GM23248 (cell line): ENCODE measurements at regions not wholly inside any gene's neighbourhood (a gene's known extent, or its start where the extent isn't known, plus 50 kb on each side); places are given as distances from the start of the nearest gene placed in this dataset.

Experiments
- DNase-seq: peaks from one replicate; pipeline ENCODE4 v3.0.0-alpha.2; 2015
- H2AFZ ChIP-seq: fragments of 200-600 bp; sonication (generic); 2 replicates; pipeline ENCODE4 v1.6.1; 2016; ENCODE audit warnings: antibody characterized with exemption
- H3F3A ChIP-seq: fragments of 200-600 bp; sonication (generic); 2 replicates; pipeline ENCODE4 v1.6.1; 2016; ENCODE audit warnings: mild to moderate bottlenecking, antibody characterized with exemption, mixed run types; ENCODE audit not compliant: insufficient read depth
- H3K27ac ChIP-seq: fragments of 200-600 bp; sonication (generic); 2 replicates; pipeline ENCODE4 v1.5.1; 2016; ENCODE audit warnings: mild to moderate bottlenecking
- H3K27me3 ChIP-seq: fragments of 200-600 bp; sonication (generic); replicated peaks from 2 replicates; pipeline ENCODE4 v1.6.1; 2016; ENCODE audit warnings: mild to moderate bottlenecking; ENCODE audit not compliant: insufficient read depth
- H3K36me3 ChIP-seq: fragments of 200-600 bp; sonication (generic); 2 replicates; pipeline ENCODE4 v1.6.1; 2016; ENCODE audit warnings: low read depth, mild to moderate bottlenecking
- H3K4me1 ChIP-seq: fragments of 200-600 bp; sonication (generic); 2 replicates; pipeline ENCODE4 v1.6.1; 2016; ENCODE audit warnings: mild to moderate bottlenecking; ENCODE audit not compliant: insufficient read depth
- H3K4me2 ChIP-seq: fragments of 200-600 bp; sonication (generic); one replicate; pipeline ENCODE4 v1.6.1; 2016; ENCODE audit warnings: mild to moderate bottlenecking; ENCODE audit not compliant: unreplicated experiment
- H3K4me3 ChIP-seq: fragments of 200-600 bp; sonication (generic); 2 replicates; pipeline ENCODE4 v1.5.1; 2016; ENCODE audit warnings: mild to moderate bottlenecking
- H3K79me2 ChIP-seq: fragments of 200-600 bp; sonication (generic); 2 replicates; pipeline ENCODE4 v1.6.1; 2016; ENCODE audit warnings: mild to moderate bottlenecking; ENCODE audit not compliant: insufficient read depth
- H3K9ac ChIP-seq: fragments of 200-600 bp; sonication (generic); 2 replicates; pipeline ENCODE4 v1.6.1; 2016; ENCODE audit warnings: mild to moderate bottlenecking
- H3K9me2 ChIP-seq: fragments of 200-600 bp; sonication (generic); 2 replicates; pipeline ENCODE4 v1.6.1; 2016; ENCODE audit warnings: mixed run types, mild to moderate bottlenecking, moderate library complexity; ENCODE audit not compliant: insufficient read depth
- H3K9me3 ChIP-seq: fragments of 200-600 bp; sonication (generic); one replicate; pipeline ENCODE4 v1.6.1; 2017; ENCODE audit warnings: low read depth
- H4K20me1 ChIP-seq: fragments of 200-600 bp; sonication (generic); 2 replicates; pipeline ENCODE4 v1.6.0; 2016; ENCODE audit not compliant: insufficient read depth
- EZH2 ChIP-seq: fragments of 200-600 bp; sonication (generic); IDR thresholded peaks from 2 replicates; pipeline ENCODE4 v1.6.1; 2018; ENCODE audit warnings: antibody characterized with exemption, mild to moderate bottlenecking; ENCODE audit not compliant: insufficient read depth, poor library complexity, severe bottlenecking
- EZH2phosphoT487 ChIP-seq: fragments of 200-600 bp; sonication (generic); IDR thresholded peaks from 2 replicates; pipeline ENCODE4 v1.6.1; 2018; ENCODE audit warnings: antibody characterized with exemption, moderate library complexity, mild to moderate bottlenecking, low read depth; ENCODE audit not compliant: insufficient read depth
- WGBS, 2 experiments: methylation state at CpG; one replicate each; pipeline ENCODE4 v1.1.6; 2015 to 2017; ENCODE audit warnings: low lambda C conversion rate in 2 of 2, low coverage in 1 of 2; ENCODE audit errors: missing lambda C conversion rate in 2 of 2; 5-methylcytosine and 5-hydroxymethylcytosine counted together
- in situ Hi-C: fragments of 300-500 bp; cut with MboI; formaldehyde crosslinking; loops from 2 replicates; pipeline ENCODE4 v1.15.0; 2020

- 55 to 57% methylated on average over 13 of the region's 13 CpGs for WGBS, 2 experiments
- no peaks in the 10 kb centered on the region for H3K36me3 ChIP-seq
- H3K79me2 ChIP-seq: no peaks in the 10 kb centered on the region
- in situ Hi-C loops: no loop called here
- H3F3A ChIP-seq: no peaks in the 10 kb centered on the region
- H3K27ac ChIP-seq: no peak overlapping the region
- H4K20me1 ChIP-seq: no peaks in the 10 kb centered on the region
- H3K4me1 ChIP-seq: no peaks in the 10 kb centered on the region
- H3K9me3 ChIP-seq: no peaks in the 10 kb centered on the region
- H3K9me2 ChIP-seq: no peaks in the 10 kb centered on the region
- no peak overlapping the region for H3K4me3 ChIP-seq
- DNase-seq: no peak
- no peak overlapping the region for H2AFZ ChIP-seq
- H3K27me3 ChIP-seq: no peaks in the 10 kb centered on the region
- H3K9ac ChIP-seq: no peak overlapping the region
- TF ChIP-seq EZH2: no peak
- TF ChIP-seq EZH2phosphoT487: no peak
- no peak overlapping the region for H3K4me2 ChIP-seq
Observed at GRCh38 chr15:83356501-83357399, 72.3 kb upstream of the BNC1 start.

DNA sequence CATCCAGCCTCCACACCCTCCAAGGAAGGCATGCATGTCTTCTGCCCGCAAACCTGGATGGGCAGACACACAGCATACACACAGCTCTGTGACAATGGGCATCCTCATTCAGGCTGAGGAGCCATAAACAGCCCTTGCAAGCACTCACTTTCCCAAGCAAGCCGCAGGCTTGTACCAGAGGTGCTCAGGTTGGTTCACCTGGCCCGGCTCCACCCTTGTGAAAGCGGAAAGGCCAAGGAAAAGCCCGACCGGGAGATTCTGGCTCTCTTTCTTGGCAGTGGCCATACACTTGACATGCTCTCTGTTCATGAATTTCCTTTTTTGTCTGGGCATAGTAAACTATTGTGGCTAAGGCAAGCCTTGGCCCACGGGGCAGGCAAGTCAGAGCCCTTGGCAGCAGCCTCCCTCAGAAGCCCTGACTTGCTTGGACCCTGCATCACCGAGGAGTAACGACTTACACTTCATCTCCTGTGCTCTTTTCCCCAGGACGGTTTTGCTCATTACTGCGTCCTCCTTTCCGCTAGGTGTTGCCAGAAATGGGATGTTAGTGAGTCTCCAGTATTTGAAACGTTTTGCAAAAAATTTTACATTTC is 74.6 kb upstream of the BNC1 start:
- H3K36me3 ChIP-seq: no peaks in the 10 kb centered on the region
- no peak overlapping the region for H2AFZ ChIP-seq
- H3K27me3 ChIP-seq: no peaks in the 10 kb centered on the region
- H3K9me3 ChIP-seq: no peaks in the 10 kb centered on the region
- H4K20me1 ChIP-seq: no peaks in the 10 kb centered on the region
- no peak overlapping the region for H3K4me3 ChIP-seq
- in situ Hi-C loops: no loop called here
- no peaks in the 10 kb centered on the region for H3F3A ChIP-seq
- H3K9ac ChIP-seq: no peak overlapping the region
- H3K27ac ChIP-seq: no peak overlapping the region
- WGBS, 2 experiments: 76 to 79% methylated on average over 13 of the region's 13 CpGs
- H3K79me2 ChIP-seq: no peaks in the 10 kb centered on the region
- no peaks in the 10 kb centered on the region for H3K4me1 ChIP-seq
- H3K9me2 ChIP-seq: no peaks in the 10 kb centered on the region
- no peak for TF ChIP-seq EZH2
- TF ChIP-seq EZH2phosphoT487: no peak
- H3K4me2 ChIP-seq: no peak overlapping the region
- no peak for DNase-seq

GRCh38 chr15:83362706-83363105 is 78.2 kb upstream of the BNC1 start:
- H3K4me2 ChIP-seq: no peak overlapping the region
- H3K27me3 ChIP-seq: no peaks in the 10 kb centered on the region
- no peak for TF ChIP-seq EZH2
- TF ChIP-seq EZH2phosphoT487: no peak
- no peak for DNase-seq
- H3K9me3 ChIP-seq: no peaks in the 10 kb centered on the region
- no peak overlapping the region for H3K4me3 ChIP-seq
- no peaks in the 10 kb centered on the region for H4K20me1 ChIP-seq
- in situ Hi-C loops: no loop called here
- peaks cover 7% of the 10 kb centered on the region for H3K4me1 ChIP-seq
- no peaks in the 10 kb centered on the region for H3K79me2 ChIP-seq
- no peak overlapping the region for H3K9ac ChIP-seq
- H3K9me2 ChIP-seq: no peaks in the 10 kb centered on the region
- no peaks in the 10 kb centered on the region for H3K36me3 ChIP-seq
- no peak overlapping the region for H3K27ac ChIP-seq
- WGBS, 2 experiments: 87 to 88% methylated on average over 2 of the region's 2 CpGs
- no peak overlapping the region for H2AFZ ChIP-seq
- H3F3A ChIP-seq: peaks cover 9% of the 10 kb centered on the region

- Histone ChIP-seq H3K9me2 (no peaks in the 10 kb centered on the region), H3K4me2 (peak overlapping the region; percentile 84), H3K27ac (no peak overlapping the region), H3K27me3 (no peaks in the 10 kb centered on the region), H3K9me3 (no peaks in the 10 kb centered on the region), H3K36me3 (no peaks in the 10 kb centered on the region), H3K79me2 (no peaks in the 10 kb centered on the region), H3F3A (peaks cover 9% of the 10 kb centered on the region), H3K4me3 (peak overlapping the region; percentile 74), H4K20me1 (no peaks in the 10 kb centered on the region), H3K9ac (no peak overlapping the region; the same call in 1 of the 2 replicates), H2AFZ (peak overlapping the region; percentile 73), H3K4me1 (peaks cover 7% of the 10 kb centered on the region)
- TF ChIP-seq EZH2 (no peak), EZH2phosphoT487 (no peak)
- DNase-seq: no peak
- WGBS, 2 experiments: 71 to 74% methylated on average over 4 of the region's 4 CpGs
- in situ Hi-C loops: no loop called here
Observed at GRCh38 chr15:83364501-83364900, 80.0 kb upstream of the BNC1 start.
